Activated T-cell treated with anti-CD3 and anti-CD28 coated beads, Interleukin-2, amount 50 U/mL, for 72 hours (primary cell): ENCODE measurements at regions not wholly inside any gene's neighbourhood (a gene's known extent, or its start where the extent isn't known, plus 50 kb on each side); places are given as distances from the start of the nearest gene placed in this dataset.
A peak's percentile ranks its signal among the peaks of the same experiment; 100 is the strongest.

Experiments
- ATAC-seq, 2 donors: fragments of 150-1000 bp; cut with Tn5 transposase; replicated peaks in 1 of 2; 2 replicates each; pipeline ENCODE4 v1.10.0; 2021; ENCODE audit warnings: moderate library complexity in 2 of 2, mild to moderate bottlenecking in 1 of 2
- DNase-seq, 2 donors: peaks; one replicate each; pipeline ENCODE4 v3.0.0; 2021 to 2022; ENCODE audit warnings: mixed read lengths in 1 of 2
- H3K27ac Mint-ChIP-seq: one replicate; pipeline ENCODE4 v1.8.0; 2022; ENCODE audit warnings: mild to moderate bottlenecking, moderate library complexity, mixed read lengths
- H3K27me3 Mint-ChIP-seq: one replicate; pipeline ENCODE4 v1.8.0; 2022; ENCODE audit warnings: low read depth, mixed read lengths
- H3K36me3 Mint-ChIP-seq, 2 donors: one replicate each; pipeline ENCODE4 v1.8.0; 2022; ENCODE audit warnings: mixed read lengths in 2 of 2, mild to moderate bottlenecking in 1 of 2; ENCODE audit not compliant: insufficient read depth in 2 of 2
- H3K4me1 Mint-ChIP-seq: one replicate; pipeline ENCODE4 v1.8.0; 2022; ENCODE audit warnings: low read depth, mixed read lengths
- H3K4me3 Mint-ChIP-seq, 2 donors: one replicate each; pipeline ENCODE4 v1.8.0; 2022; ENCODE audit warnings: mild to moderate bottlenecking in 2 of 2, mixed read lengths in 2 of 2, moderate library complexity in 2 of 2
- H3K9me3 Mint-ChIP-seq, 2 donors: one replicate each; pipeline ENCODE4 v1.8.0; 2022; ENCODE audit warnings: mixed read lengths in 2 of 2

DNA sequence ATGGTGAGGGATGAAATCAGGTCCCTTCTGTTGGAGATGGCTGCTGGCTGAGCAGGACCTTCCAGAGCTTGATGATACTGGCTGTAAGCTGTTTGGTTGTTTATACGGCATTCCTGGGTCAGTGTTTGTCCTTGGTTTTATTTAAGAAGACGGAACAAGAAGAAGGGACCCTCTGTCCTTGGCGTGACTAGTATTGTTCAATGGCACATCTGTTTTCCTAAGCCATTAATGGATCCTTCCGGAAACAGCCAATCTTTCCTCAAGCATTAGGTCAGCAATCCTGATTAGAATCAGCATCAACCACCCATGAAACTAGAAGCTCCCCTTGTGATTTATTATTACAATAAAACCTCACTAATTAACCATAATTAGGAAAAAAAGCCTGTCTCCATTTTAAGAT is 128.7 kb upstream of the KIAA1217 start:
- Mint-ChIP-seq H3K27ac (no peak overlapping the region), H3K4me3 (no peak overlapping the region), H3K27me3 (no peaks in the 10 kb centered on the region), H3K4me1 (no peaks in the 10 kb centered on the region), H3K36me3 (no peaks in the 10 kb centered on the region), H3K9me3 (peaks cover 2 to 6% of the 10 kb centered on the region in 2 donors)
- DNase-seq, result no peak
- no peak for ATAC-seq

DNA sequence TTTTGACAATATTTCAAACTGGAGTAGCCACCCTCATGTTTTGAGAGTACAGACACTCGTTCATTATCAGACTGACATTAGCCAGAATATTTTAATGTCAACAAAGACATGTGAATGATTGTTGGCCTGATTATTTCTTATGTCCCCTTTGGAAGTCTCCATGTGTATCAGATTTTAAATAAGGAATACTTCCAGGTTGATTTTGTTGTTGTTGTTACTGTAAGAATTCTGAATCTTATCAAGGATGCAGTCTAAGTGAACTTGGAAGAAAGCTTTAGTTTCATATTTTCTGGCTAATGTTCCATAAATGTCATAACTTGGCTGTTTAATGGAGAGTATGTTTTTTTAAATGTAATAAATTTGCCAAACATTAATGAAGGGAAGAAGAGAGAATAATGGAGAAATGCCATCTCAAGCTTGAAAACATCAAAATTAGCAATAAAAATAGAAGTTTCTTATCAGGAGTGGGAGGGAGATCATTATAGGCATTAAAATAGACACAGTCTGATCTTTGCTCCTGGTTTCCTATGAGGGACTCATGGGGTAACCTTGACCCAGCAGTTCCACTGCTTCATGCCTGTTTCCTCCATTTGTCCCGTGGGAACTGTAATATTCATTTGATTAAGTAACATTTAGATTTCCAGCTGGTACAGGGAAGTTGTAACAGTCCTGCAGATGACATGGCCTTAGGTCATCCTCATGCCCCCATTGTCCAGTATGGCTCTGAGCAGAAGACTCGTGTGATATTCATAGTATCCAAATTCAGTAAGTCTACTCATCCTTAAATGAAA is 122.4 kb upstream of the KIAA1217 start:
- Mint-ChIP-seq H3K27ac (no peak overlapping the region), H3K36me3 (no peaks in the 10 kb centered on the region), H3K4me1 (no peaks in the 10 kb centered on the region), H3K4me3 (no peak overlapping the region), H3K9me3 (peaks cover 2 to 8% of the 10 kb centered on the region in 2 donors), H3K27me3 (no peaks in the 10 kb centered on the region)
- DNase-seq (no peak), ATAC-seq (no peak)

DNA sequence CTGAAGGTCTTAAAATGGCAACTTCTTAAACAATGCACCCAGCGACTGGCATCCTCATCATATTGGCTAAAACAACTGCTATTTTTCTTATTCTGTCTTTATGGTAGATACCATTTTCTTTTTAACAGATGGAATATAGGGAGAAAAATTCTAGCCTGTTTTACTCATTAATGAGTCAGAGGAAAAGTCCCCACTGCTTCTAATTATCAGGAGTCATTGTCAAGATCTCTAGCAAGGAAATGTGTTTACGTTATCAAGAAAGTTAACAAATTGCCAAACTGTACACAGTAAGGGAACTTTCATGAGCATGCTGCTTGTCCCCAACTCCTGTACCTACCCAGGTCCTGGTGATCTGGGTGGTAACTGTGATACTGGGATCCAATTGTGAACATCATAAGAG is 117.7 kb upstream of the KIAA1217 start:
- Mint-ChIP-seq H3K4me3 (no peak overlapping the region), H3K27ac (no peak overlapping the region), H3K9me3 (peaks cover 3 to 10% of the 10 kb centered on the region in 2 donors), H3K27me3 (no peaks in the 10 kb centered on the region), H3K36me3 (peaks cover 3% of the 10 kb centered on the region in 2 donors), H3K4me1 (no peaks in the 10 kb centered on the region)
- ATAC-seq (no peak), DNase-seq (no peak)

DNA sequence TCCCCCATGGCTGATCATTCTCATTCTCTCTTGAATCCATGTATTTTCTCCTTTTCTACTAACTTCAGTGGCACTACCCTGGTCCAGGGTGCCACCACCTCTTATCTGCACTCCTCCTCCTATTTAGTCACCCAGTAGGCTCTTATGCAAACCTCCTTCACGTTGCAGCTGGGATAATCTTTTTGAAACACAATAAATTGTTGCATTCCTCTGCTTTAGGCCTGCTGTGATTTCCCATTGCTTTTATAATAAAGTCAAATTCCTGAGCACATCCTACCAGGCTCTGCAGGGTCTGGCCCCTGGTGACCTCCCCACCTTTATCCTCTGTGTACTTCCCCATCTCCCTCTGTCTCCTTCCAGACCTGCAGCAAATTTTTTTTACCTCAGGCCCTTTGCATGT is 112.7 kb upstream of the KIAA1217 start:
- peaks cover 3 to 9% of the 10 kb centered on the region in 2 donors for H3K9me3 Mint-ChIP-seq
- no peak for ATAC-seq
- H3K27ac Mint-ChIP-seq, result no peak overlapping the region
- H3K36me3 Mint-ChIP-seq, result peaks cover 3% of the 10 kb centered on the region in 2 donors
- no peak for DNase-seq
- H3K4me1 Mint-ChIP-seq, result no peaks in the 10 kb centered on the region
- no peaks in the 10 kb centered on the region for H3K27me3 Mint-ChIP-seq
- no peak overlapping the region for H3K4me3 Mint-ChIP-seq

DNA sequence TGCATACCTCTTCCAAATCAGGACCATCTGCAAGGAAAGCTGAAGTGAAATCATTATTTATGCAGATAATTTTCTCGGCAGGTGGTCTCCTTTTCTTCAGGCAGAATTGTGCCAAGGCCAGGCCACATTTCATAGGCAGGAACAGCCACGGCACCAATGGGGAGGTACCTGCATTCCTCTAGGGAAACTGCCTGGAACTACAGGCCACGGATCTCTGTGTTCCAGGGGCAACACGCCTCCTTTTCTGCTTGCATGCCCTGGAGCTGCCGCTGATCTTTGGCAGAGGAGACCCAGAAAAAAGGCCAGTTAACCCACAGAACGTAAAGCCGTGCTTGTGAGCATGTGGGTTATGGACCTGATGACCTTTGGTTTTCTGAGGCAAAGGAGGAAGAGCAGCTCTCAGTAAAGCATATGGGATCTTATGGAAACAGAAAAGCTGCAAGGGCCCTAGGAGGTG is 111.2 kb upstream of the KIAA1217 start:
- Mint-ChIP-seq H3K4me1 (no peaks in the 10 kb centered on the region), H3K36me3 (peaks cover 3% of the 10 kb centered on the region in 2 donors), H3K27me3 (no peaks in the 10 kb centered on the region), H3K9me3 (peaks cover 3 to 7% of the 10 kb centered on the region in 2 donors), H3K27ac (no peak overlapping the region), H3K4me3 (no peak overlapping the region)
- DNase-seq, result no peak
- ATAC-seq, result no peak

DNA sequence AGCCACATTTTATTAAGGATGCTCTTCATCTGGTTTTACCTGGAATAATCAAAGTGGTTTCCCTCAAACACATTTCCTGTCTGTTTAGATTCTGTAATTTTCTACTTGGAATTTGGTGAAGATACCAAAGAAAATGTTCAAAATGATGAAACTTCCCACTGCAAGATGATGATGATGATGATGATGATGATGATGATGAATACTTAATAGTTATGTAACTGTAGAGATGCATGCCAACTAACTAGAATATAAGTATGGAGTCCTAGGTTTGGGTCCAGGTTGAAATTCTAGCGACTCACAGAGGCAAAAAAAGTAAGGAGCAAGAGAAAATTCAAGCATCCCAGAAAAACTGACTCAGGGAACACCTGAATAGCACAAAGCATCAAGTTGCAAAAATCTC is 104.0 kb upstream of the KIAA1217 start:
- Mint-ChIP-seq H3K27me3 (no peaks in the 10 kb centered on the region), H3K4me3 (no peak overlapping the region), H3K27ac (no peak overlapping the region), H3K4me1 (no peaks in the 10 kb centered on the region), H3K36me3 (peaks cover 0 to 3% of the 10 kb centered on the region in 2 donors), H3K9me3 (peaks cover 2 to 14% of the 10 kb centered on the region in 2 donors)
- no peak for ATAC-seq
- no peak for DNase-seq

DNA sequence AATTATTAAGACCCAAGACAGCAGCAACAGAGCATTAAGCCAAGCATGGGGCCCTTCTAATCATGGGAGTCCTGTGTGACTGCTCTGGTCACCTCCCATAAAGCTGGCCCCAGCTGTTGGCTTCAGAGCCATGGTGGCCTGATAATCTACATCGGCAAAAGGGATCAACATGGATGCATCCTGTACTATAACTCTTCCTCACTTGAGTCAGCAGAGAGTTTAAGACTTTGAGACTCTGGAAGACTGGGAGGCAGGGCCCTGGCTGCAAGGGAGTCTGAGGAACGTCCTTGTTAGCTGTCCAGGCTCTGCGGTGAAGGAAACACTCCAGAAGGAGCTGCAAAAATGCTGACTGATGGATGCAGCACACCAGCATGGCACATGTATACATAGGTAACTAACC is 95.0 kb upstream of the KIAA1217 start:
- Mint-ChIP-seq H3K4me3 (no peak overlapping the region), H3K9me3 (peaks cover 1 to 3% of the 10 kb centered on the region in 2 donors), H3K27me3 (no peaks in the 10 kb centered on the region), H3K4me1 (no peaks in the 10 kb centered on the region), H3K36me3 (no peaks in the 10 kb centered on the region), H3K27ac (no peak overlapping the region)
- ATAC-seq, result no peak
- DNase-seq, result no peak

DNA sequence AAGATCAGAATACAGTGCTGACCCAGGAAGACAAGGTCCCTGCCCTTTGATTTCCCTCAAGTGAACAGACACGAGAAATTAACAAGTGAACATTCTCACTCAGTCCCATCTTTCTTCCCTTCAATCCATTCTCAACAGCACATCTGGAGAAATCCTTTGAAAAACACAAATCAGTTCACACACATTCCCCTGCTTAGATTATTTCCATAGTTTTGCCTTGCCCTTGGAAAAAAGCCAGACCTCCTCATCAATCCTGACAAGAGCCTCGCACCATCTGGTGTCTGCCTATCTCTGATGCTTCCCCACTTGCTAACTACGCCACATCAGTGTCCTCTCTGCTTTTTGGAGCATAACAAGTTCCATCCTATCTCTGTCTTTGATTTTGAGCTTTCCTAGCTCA is 94.4 kb upstream of the KIAA1217 start:
- H3K27ac Mint-ChIP-seq, result no peak overlapping the region
- no peaks in the 10 kb centered on the region for H3K36me3 Mint-ChIP-seq
- ATAC-seq (no peak), DNase-seq (no peak)
- H3K4me1 Mint-ChIP-seq, result no peaks in the 10 kb centered on the region
- H3K27me3 Mint-ChIP-seq, result no peaks in the 10 kb centered on the region
- H3K9me3 Mint-ChIP-seq, result peaks cover 0 to 1% of the 10 kb centered on the region in 2 donors
- H3K4me3 Mint-ChIP-seq, result no peak overlapping the region

DNA sequence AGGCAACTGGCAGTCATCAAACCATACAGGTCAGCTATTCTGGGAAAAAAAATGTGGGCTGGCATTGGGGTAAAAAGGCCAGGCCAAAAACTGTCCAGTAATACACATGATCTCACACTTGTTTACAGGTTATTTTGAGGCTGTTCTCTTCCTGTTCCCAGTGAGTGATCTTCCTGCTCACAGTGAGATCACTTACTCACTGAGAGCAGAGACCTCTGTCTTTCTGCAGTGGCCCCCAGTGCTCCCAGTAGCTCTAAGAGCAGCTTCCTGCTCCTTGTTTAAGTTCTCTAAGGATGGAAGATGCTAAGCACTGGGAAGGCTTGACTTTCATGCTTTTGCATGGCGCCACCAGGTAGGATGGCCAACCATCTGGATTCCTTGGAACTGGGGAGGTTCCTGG is 93.5 kb upstream of the KIAA1217 start:
- Mint-ChIP-seq H3K4me3 (no peak overlapping the region), H3K4me1 (no peaks in the 10 kb centered on the region), H3K36me3 (no peaks in the 10 kb centered on the region), H3K27ac (no peak overlapping the region), H3K9me3 (peaks cover 0 to 1% of the 10 kb centered on the region in 2 donors), H3K27me3 (no peaks in the 10 kb centered on the region)
- no peak for ATAC-seq
- no peak for DNase-seq

DNA sequence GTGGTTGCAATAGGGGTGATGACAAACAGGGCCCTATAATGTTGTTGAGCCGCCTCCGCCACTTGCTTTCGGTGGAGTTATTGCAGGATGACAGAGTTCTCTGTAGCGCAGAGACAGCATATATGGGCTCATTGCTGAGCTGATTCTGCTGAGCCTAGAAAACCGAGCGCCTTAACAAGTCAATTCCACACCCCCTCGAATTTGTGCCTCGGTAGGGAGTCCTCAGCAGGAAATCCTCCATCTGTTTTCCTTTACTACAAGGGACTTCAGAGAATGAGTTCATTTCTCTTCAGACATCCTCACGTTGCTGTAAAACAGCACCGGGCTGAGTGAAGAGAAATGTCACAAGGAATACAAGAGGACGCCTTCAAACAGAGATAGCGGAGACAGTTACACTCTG is 90.7 kb upstream of the KIAA1217 start:
- Mint-ChIP-seq H3K27me3 (no peaks in the 10 kb centered on the region), H3K4me1 (no peaks in the 10 kb centered on the region), H3K4me3 (no peak overlapping the region), H3K27ac (no peak overlapping the region), H3K9me3 (no peaks in the 10 kb centered on the region), H3K36me3 (no peaks in the 10 kb centered on the region)
- ATAC-seq (no peak), DNase-seq (no peak)

DNA sequence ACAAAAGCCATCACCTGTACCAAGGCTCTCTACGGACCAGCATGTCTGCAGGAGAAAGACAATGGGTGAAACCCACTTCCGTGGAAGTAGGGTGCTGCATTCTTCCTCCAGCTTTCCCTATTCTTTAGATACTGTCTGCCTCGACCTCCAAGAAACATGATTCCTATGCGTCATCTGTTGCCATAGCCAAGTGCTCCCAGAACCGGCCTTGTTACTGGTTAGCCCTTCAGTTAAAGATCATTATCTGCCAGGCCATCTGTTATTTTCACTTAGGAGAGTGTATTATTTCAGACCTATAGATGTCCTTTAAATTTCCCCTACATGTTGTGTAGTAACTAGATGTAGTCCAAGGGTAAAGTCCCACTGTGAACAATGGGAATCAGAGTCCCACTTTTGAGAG is 89.0 kb upstream of the KIAA1217 start:
- Mint-ChIP-seq H3K4me1 (no peaks in the 10 kb centered on the region), H3K27ac (no peak overlapping the region), H3K36me3 (no peaks in the 10 kb centered on the region), H3K27me3 (no peaks in the 10 kb centered on the region), H3K9me3 (no peaks in the 10 kb centered on the region), H3K4me3 (no peak overlapping the region)
- no peak for DNase-seq
- ATAC-seq, result no peak

DNA sequence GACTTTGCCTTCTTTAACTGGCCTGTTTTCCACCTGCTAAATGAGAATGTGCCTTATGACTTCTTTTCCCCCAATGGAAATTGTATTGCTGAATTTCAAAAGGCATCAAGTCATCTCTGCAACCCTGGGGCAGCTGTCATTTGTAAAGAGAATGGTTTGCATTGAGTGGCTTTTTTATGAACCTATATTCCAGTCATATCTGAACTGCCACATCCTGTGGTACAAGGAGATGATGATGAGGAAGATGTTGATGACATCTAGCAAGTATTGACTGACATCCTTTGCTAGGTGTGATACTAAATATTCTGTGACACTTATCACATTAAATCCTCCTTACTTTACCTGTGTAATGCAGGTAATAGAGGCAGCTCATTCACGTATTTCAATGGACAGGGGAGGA is 88.3 kb upstream of the KIAA1217 start:
- Mint-ChIP-seq H3K4me3 (no peak overlapping the region), H3K27ac (no peak overlapping the region), H3K36me3 (no peaks in the 10 kb centered on the region), H3K27me3 (no peaks in the 10 kb centered on the region), H3K9me3 (no peaks in the 10 kb centered on the region), H3K4me1 (no peaks in the 10 kb centered on the region)
- DNase-seq (no peak), ATAC-seq (peak; percentile 41 to 78)

DNA sequence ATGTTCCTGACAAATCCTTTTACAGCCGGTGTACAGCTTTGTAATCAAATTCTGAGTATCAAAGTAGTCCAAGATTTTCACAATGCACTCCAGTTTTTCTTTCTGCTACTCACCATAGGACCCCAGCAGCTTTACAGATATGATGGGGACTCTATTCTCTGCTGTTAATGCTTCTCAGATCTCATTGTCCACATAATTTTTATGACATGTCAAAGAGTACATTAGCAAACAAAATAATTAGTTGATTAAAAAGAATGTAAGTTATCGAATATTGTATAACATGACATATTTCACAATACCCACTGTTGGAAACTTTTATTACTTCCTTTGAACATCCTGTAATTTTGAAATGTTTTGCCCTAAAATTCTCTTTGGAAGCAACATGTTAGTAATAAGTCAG is 81.4 kb upstream of the KIAA1217 start:
- Mint-ChIP-seq H3K36me3 (no peaks in the 10 kb centered on the region), H3K9me3 (no peaks in the 10 kb centered on the region), H3K4me3 (no peak overlapping the region), H3K4me1 (no peaks in the 10 kb centered on the region), H3K27ac (no peak overlapping the region), H3K27me3 (no peaks in the 10 kb centered on the region)
- DNase-seq (no peak), ATAC-seq (no peak)

DNA sequence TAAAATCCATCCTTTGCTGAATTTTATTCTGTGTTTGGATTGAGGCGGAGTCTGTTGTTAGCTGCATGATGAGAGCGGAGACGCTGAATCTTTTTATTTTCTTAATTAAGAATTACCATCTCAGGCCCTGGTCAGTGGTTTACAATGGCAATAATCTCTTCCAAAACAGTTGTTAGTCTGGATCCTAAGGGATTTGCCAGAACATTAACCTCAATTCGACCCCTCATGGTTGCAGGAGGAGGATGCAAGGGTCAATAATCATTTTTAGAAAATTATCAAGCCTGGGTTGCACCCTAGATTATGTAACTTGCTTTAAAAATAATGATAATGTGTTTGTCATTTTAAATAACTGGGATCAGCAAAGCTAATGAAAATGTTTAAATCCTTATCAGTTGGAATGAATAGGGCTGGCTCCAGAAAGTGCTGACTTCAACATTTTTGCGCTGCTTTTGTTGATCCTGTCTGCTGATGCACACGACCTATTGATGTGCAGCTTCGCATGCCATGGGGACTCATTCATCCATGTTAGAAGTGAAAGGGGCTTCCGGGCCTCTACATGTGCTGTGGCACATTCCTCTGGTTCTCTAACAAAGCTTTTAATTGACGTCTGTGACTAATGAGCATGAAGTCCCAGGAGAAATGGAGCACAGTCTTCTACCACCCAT is 80.7 kb upstream of the KIAA1217 start:
- Mint-ChIP-seq H3K9me3 (no peaks in the 10 kb centered on the region), H3K27ac (no peak overlapping the region), H3K4me3 (no peak overlapping the region), H3K27me3 (no peaks in the 10 kb centered on the region), H3K36me3 (no peaks in the 10 kb centered on the region), H3K4me1 (no peaks in the 10 kb centered on the region)
- ATAC-seq (no peak), DNase-seq (no peak)
